ENCODE measurements at regions not wholly inside any gene's neighbourhood (a gene's known extent, or its start where the extent isn't known, plus 50 kb on each side); places are given as distances from the start of the nearest gene placed in this dataset.

GRCh38 chr1:53401813-53402745 is 57.1 kb upstream of the DMRTB1 start:
- TF ChIP-seq TAF1 (IDR thresholded peaks at IDR 0.05; ENCODE audit: borderline replicate concordance, low read depth, low read length): no peak
- no peak for TF ChIP-seq POLR2A (IDR thresholded peaks at IDR 0.05; ENCODE audit: low read depth, low read length)

Data from GM12892 (cell line).